K562 (cell line): ENCODE measurements at regions not wholly inside any gene's neighbourhood (a gene's known extent, or its start where the extent isn't known, plus 50 kb on each side); places are given as distances from the start of the nearest gene placed in this dataset.

Source experiments
- ATAC-seq: fragments of 200-7000 bp; cut with Tn5 transposase; 3 replicates; pipeline ENCODE4 v1.9.1; 2020; ENCODE audit warnings: moderate library complexity
- BruUV-seq: library from RNA; stranded (reverse); fragments of 400-500 nt; replicated peaks from 2 replicates; lab custom pipeline; 2021; lab: Mats Ljungman, UMichigan
- CTCF ChIA-PET: fragments of 300-600 bp; formaldehyde crosslinking; extraction: SDS; loops from one replicate; lab custom pipeline; 2021; ENCODE audit warnings: low intra/inter-chr PET ratio; lab: Yijun Ruan, JAX
- POLR2A ChIA-PET: fragments of 300-600, 350-650 bp; sonication (Branson Sonifier 250); formaldehyde crosslinking; extraction: SDS; loops from one replicate; lab custom pipeline; 2021; ENCODE audit warnings: antibody characterized with exemption, inconsistent platforms; lab: Yijun Ruan, JAX
- DNase-seq, 4 experiments: peaks; one replicate each; pipeline versions ENCODE4 v3.0.0 to v3.0.0-alpha.2; 2011 to 2018; ENCODE audit warnings: low spot score in 3 of 4, mixed read lengths in 3 of 4; ENCODE audit errors: extremely low read depth in 1 of 4
- FAIRE-seq: peaks from 2 replicates; lab custom pipeline; 2011; peaks lifted over from hg19 to GRCh38; lab: Jason Lieb, UNC
- H2AFZ ChIP-seq: 2 replicates; pipeline ENCODE4 v1.6.0; 2011; ENCODE audit warnings: low read depth, low read length, control low read depth, inconsistent platforms
- H3K27ac ChIP-seq: fragments of 200-600 bp; 3 replicates; pipeline ENCODE4 v1.8.0; 2011; ENCODE audit warnings: low read depth, mild to moderate bottlenecking, control low read depth, inconsistent platforms, low read length, moderate library complexity, mixed read lengths; ENCODE audit errors: extremely low read depth
- H3K27me3 ChIP-seq, 2 experiments: fragments of 300-600 bp in 1 of 2; 2 replicates in 1 of 2; 3 replicates in 1 of 2; pipeline versions ENCODE4 v1.6.0 to v1.8.0; 2011; ENCODE audit warnings: inconsistent platforms in 2 of 2, low read length in 2 of 2, mild to moderate bottlenecking in 1 of 2, mixed read lengths in 1 of 2, moderate library complexity in 1 of 2; ENCODE audit not compliant: control insufficient read depth in 2 of 2, insufficient read depth in 2 of 2
- H3K36me3 ChIP-seq: fragments of 300-600 bp; 3 replicates; pipeline ENCODE4 v1.8.0; 2011; ENCODE audit warnings: mild to moderate bottlenecking, low read length, inconsistent platforms; ENCODE audit not compliant: control insufficient read depth, insufficient read depth
- H3K4me1 ChIP-seq, 2 experiments: fragments of 200-600 bp in 1 of 2; replicated peaks in 1 of 2; 2 replicates in 1 of 2; 3 replicates in 1 of 2; pipeline versions ENCODE4 v1.5.1 to v1.8.0; 2011; ENCODE audit warnings: inconsistent platforms in 2 of 2, low read length in 2 of 2, mild to moderate bottlenecking in 1 of 2, mixed read lengths in 1 of 2, moderate library complexity in 1 of 2; ENCODE audit not compliant: control insufficient read depth in 2 of 2, insufficient read depth in 2 of 2
- H3K4me2 ChIP-seq: 2 replicates; pipeline ENCODE4 v1.6.1; 2011; ENCODE audit warnings: low read length, control low read depth, inconsistent platforms, mixed read lengths; ENCODE audit not compliant: insufficient read depth
- H3K4me3 ChIP-seq: fragments of 200-600 bp; sonication (generic), shearing (Covaris generic); 2 replicates; pipeline ENCODE4 v1.5.1; 2016; ENCODE audit warnings: control low read depth, inconsistent platforms
- H3K79me2 ChIP-seq: fragments of 200-600 bp; 3 replicates; pipeline ENCODE4 v1.8.0; 2011; ENCODE audit warnings: low read length, inconsistent platforms; ENCODE audit not compliant: control insufficient read depth, insufficient read depth
- H3K9ac ChIP-seq, 2 experiments: 2 replicates each; pipeline versions ENCODE4 v1.6.0 to v1.6.1; 2011; ENCODE audit warnings: low read depth in 2 of 2, low read length in 2 of 2, control low read depth in 1 of 2, inconsistent platforms in 1 of 2, mild to moderate bottlenecking in 1 of 2, mixed read lengths in 1 of 2; ENCODE audit not compliant: insufficient read depth in 1 of 2
- H3K9me1 ChIP-seq: one replicate; pipeline ENCODE4 v1.6.0; 2011; ENCODE audit warnings: inconsistent platforms, mild to moderate bottlenecking, low read length, moderate library complexity; ENCODE audit not compliant: control insufficient read depth, insufficient read depth
- H3K9me3 ChIP-seq: replicated peaks from 2 replicates; pipeline ENCODE4 v1.5.1; 2011; ENCODE audit warnings: low read depth, low read length, inconsistent platforms; ENCODE audit not compliant: control insufficient read depth, insufficient read depth
- H4K20me1 ChIP-seq: replicated peaks from 2 replicates; pipeline ENCODE4 v1.6.1; 2011; ENCODE audit warnings: low read length, inconsistent platforms, mixed read lengths; ENCODE audit not compliant: control insufficient read depth, insufficient read depth
- CBX3 ChIP-seq, 2 experiments: IDR thresholded peaks; 1 replicate in 1 of 2; 2 replicates in 1 of 2; pipeline ENCODE4 v1.6.1; 2012; ENCODE audit warnings: inconsistent platforms in 2 of 2, low read length in 2 of 2, borderline replicate concordance in 1 of 2, control low read depth in 1 of 2
- CBX5 ChIP-seq: IDR thresholded peaks from 2 replicates; pipeline ENCODE4 v1.6.1; 2014; ENCODE audit warnings: low read depth, borderline replicate concordance
- FOXA3 ChIP-seq, 2 experiments: fragments of 450-650 bp in 1 of 2; sonication (generic) in 1 of 2; formaldehyde crosslinking; IDR thresholded peaks in 1 of 2; conservative IDR thresholded peaks in 1 of 2; 2 replicates each; pipeline versions ENCODE4 v1.4.0 to v1.8.0; 2020 to 2022; ENCODE audit warnings: mild to moderate bottlenecking in 2 of 2, missing genetic modification reagents in 1 of 2
- KAT2B ChIP-seq: IDR thresholded peaks from one replicate; pipeline ENCODE4 v1.6.1; 2012; ENCODE audit warnings: low read depth, mild to moderate bottlenecking, control low read depth, inconsistent platforms, low read length, moderate library complexity
- KDM5B ChIP-seq: fragments of 200-600 bp; sonication (generic); IDR thresholded peaks from 2 replicates; pipeline ENCODE4 v1.6.1; 2012; ENCODE audit warnings: low read depth, mild to moderate bottlenecking, moderate library complexity, low read length, control low read depth, inconsistent platforms; ENCODE audit not compliant: insufficient replicate concordance
- RBM34 ChIP-seq: fragments of 200-400 bp; formaldehyde crosslinking; IDR thresholded peaks from 2 replicates; pipeline ENCODE4 v1.6.1; 2018; ENCODE audit warnings: low read length, borderline replicate concordance; ENCODE audit not compliant: insufficient read depth
- TRIM24 ChIP-seq, 2 experiments: fragments of 450-650 bp; IDR thresholded peaks; 2 replicates each; pipeline ENCODE4 v1.6.1; 2016
- TRIM28 ChIP-seq: fragments of 450-650 bp; IDR thresholded peaks from 2 replicates; pipeline ENCODE4 v1.6.1; 2017
- in situ Hi-C: fragments of 300-500 bp; cut with MboI; formaldehyde crosslinking; loops from 4 replicates; pipeline ENCODE4 v1.15.0; 2018; ENCODE audit warnings: inconsistent platforms, mixed read lengths
- intact Hi-C: fragments of 100-400 bp; cut with micrococcal nuclease; formaldehyde crosslinking; loops from 2 replicates; pipeline ENCODE4 v1.14.2; 2022
- TF ChIP-seq, protein P1 (sequence below), 2 experiments: fragments of 450-650 bp; IDR thresholded peaks; 2 replicates each; pipeline ENCODE4 v1.6.1; 2016; ENCODE audit warnings: mild to moderate bottlenecking in 2 of 2, borderline replicate concordance in 1 of 2, low read depth in 1 of 2, moderate library complexity in 1 of 2

DNA sequence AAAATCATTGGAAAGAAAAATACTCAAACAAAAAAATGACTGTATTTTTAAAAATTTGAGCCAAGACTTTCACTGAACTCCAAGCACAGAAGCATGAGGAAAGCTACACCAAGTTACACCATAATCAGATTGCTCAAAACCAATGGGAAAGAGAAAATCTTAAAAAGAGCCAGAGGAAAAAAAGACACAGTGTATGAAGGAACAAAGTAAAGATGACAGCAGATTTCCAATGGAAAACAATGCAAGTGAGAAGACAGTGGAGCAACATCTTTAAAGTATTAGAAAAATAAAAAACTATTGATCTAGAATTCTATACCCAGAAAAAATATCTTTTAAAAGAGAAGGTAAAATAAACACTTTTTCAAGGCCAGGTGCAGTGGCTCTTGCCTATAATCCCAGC, 147.8 kb upstream of the ZBTB40 start:
- Histone ChIP-seq H3K9ac (no peak overlapping the region), H3K79me2 (no peaks in the 10 kb centered on the region), H3K9me1 (no peaks in the 10 kb centered on the region), H2AFZ (no peak overlapping the region), H3K4me2 (no peak overlapping the region), H3K9me3 (no peaks in the 10 kb centered on the region), H3K4me1 (no peaks in the 10 kb centered on the region), H3K27ac (no peak overlapping the region), H3K36me3 (no peaks in the 10 kb centered on the region), H4K20me1 (no peaks in the 10 kb centered on the region), H3K27me3 (peaks cover 3% of the 10 kb centered on the region in 2 experiments; a peak in 2 of 5 replicates), H3K4me3 (no peak overlapping the region)
- TF ChIP-seq KAT2B (no peak), KDM5B (no peak), TRIM28 (peak; percentile 90), CBX5 (0 out of 2 replicates have a peak, but pooled peaks have one; percentile 36), TRIM24 (IDR thresholded peaks at IDR 0.05) (peak in 1 of 2 experiments; percentile 45; a peak in 1 of 4 replicates), RBM34 (no peak), FOXA3 (CRISPR knock-in tag; conservative IDR thresholded peaks at IDR 0.05 in 1 of 2, IDR thresholded peaks at IDR 0.05 in 1 of 2) (peak in 1 of 2 experiments; percentile 61; a peak in 2 of 4 replicates), CBX3 (IDR thresholded peaks at IDR 0.05; ENCODE audit: borderline replicate concordance in 1 of 2, low read length in 2 of 2) (peak in 1 of 2 experiments; percentile 91; a peak in 2 of 3 replicates)
- TF ChIP-seq, protein P1, sequence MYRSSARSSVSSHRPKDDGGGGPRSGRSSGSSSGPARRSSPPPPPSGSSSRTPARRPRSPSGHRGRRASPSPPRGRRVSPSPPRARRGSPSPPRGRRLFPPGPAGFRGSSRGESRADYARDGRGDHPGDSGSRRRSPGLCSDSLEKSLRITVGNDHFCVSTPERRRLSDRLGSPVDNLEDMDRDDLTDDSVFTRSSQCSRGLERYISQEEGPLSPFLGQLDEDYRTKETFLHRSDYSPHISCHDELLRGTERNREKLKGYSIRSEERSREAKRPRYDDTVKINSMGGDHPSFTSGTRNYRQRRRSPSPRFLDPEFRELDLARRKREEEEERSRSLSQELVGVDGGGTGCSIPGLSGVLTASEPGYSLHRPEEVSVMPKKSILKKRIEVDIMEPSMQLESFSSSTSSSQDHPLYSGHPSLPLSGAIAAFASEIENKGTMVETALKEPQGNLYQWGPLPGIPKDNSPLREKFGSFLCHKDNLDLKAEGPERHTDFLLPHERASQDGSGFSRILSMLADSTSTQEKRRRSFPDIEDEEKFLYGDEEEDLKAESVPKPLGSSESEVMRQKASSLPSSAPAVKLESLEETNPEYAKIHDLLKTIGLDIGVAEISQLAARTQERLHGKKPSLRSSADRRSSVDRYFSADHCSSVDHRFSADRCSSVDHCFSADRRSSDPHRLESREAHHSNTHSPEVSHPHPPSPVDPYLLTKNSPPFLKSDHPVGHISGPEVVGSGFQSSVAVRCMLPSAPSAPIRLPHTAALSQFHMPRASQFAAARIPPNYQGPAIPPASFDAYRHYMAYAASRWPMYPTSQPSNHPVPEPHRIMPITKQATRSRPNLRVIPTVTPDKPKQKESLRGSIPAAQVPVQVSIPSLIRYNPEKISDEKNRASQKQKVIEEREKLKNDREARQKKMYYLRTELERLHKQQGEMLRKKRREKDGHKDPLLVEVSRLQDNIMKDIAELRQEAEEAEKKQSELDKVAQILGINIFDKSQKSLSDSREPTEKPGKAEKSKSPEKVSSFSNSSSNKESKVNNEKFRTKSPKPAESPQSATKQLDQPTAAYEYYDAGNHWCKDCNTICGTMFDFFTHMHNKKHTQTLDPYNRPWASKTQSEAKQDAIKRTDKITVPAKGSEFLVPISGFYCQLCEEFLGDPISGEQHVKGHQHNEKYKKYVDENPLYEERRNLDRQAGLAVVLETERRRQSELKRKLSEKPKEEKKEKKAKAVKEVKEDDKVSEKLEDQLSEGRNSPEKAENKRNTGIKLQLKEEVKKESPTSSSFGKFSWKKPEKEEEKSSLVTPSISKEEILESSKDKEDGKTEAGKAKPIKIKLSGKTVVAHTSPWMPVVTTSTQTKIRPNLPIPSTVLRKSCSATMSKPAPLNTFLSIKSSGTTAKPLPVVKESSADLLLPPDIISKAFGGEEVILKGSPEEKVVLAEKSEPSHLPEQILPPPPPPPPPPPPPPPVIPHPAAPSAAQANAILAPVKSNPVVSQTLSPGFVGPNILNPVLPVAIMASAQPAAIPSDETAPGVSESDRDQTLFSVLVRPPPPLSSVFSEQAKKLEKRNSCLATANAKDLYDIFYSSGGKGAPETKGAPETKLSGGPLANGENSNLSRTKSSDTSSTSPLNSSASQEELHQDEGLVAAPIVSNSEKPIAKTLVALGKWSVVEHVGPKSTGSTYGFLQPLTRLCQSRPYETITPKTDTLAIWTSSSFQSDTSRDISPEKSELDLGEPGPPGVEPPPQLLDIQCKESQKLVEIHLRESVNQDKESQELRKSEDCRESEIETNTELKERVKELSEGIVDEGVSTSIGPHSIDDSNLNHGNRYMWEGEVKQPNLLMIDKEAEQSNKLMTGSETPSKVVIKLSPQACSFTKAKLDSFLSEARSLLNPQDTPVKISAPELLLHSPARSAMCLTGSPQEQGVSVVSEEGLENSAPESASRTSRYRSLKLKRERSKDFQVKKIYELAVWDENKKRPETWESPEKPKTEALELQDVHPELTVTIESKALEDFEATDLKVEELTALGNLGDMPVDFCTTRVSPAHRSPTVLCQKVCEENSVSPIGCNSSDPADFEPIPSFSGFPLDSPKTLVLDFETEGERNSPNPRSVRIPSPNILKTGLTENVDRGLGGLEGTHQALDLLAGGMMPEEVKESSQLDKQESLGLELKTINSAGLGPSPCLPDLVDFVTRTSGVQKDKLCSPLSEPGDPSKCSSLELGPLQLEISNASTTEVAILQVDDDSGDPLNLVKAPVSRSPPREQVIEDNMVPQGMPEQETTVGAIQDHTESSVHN (IDR thresholded peaks at IDR 0.05; ENCODE audit: borderline replicate concordance in 1 of 2, low read depth in 1 of 2): no peak
- in situ Hi-C loops (no loop called here), intact Hi-C loops (no loop called here)
- DNase-seq (no peak), FAIRE-seq (no peak), ATAC-seq (no peak)
- POLR2A ChIA-PET: no interaction called here
- CTCF ChIA-PET: no interaction called here
- no TSS peak for BruUV-seq
